ENCODE measurements at regions not wholly inside any gene's neighbourhood (a gene's known extent, or its start where the extent isn't known, plus 50 kb on each side); places are given as distances from the start of the nearest gene placed in this dataset.
A peak's percentile ranks its signal among the peaks of the same experiment; 100 is the strongest.

- DNase-seq (ENCODE audit: low read depth in 3 of 3, low spot score in 2 of 3) = no peak
Observed at GRCh38 chr2:19810148-19810547, 91.6 kb downstream of the TTC32 start.

- no peak for DNase-seq (ENCODE audit: low read depth in 3 of 3, low spot score in 2 of 3)
Observed at GRCh38 chr2:19809206-19809605, 92.6 kb downstream of the TTC32 start.

GRCh38 chr2:19807866-19808265, 93.9 kb downstream of the TTC32 start:
- DNase-seq (ENCODE audit: low read depth in 3 of 3, low spot score in 2 of 3) = no peak

- no peak for DNase-seq (ENCODE audit: low read depth in 3 of 3, low spot score in 2 of 3)
Observed at GRCh38 chr2:19807346-19807745, 94.4 kb downstream of the TTC32 start.

GRCh38 chr2:19806591-19806990, 95.2 kb downstream of the TTC32 start:
- no peak for DNase-seq (ENCODE audit: low read depth in 3 of 3, low spot score in 2 of 3)

DNA sequence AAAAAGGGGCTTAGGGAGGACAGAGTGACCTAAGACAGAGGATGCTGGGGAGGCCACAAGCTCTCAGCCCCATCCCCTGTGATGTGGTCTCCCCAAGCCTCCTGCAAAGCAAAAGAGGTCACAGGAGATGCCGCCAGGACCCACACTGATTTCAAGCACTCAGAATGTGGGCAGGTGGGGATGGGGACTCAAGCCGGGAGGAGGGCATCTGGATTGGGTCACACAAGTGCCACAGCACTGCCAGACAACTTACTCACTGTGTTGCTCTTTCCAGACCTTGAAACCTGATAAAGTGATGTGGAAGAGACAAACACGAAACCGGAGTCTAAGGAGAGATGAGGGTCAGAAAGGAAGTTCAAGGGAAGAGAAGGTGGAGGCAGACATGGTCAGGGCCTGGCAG, 95.7 kb downstream of the TTC32 start:
- no peak for DNase-seq (ENCODE audit: low read depth in 3 of 3, low spot score in 2 of 3)

GRCh38 chr2:19805266-19805665, 96.5 kb downstream of the TTC32 start:
- DNase-seq (ENCODE audit: low read depth in 3 of 3, low spot score in 2 of 3) = no peak

- no peak for DNase-seq (ENCODE audit: low read depth in 3 of 3, low spot score in 2 of 3)
Observed at GRCh38 chr2:19804639-19805260, 97.0 kb downstream of the TTC32 start.

- no peak for DNase-seq (ENCODE audit: low read depth in 3 of 3, low spot score in 2 of 3)
Observed at GRCh38 chr2:19802086-19802841, 99.5 kb downstream of the TTC32 start.

GRCh38 chr2:19801367-19802080, 100.3 kb downstream of the TTC32 start:
- DNase-seq (ENCODE audit: low read depth in 3 of 3, low spot score in 2 of 3) = peak in 1 of 3 donors; percentile 16

GRCh38 chr2:19800796-19801195, 101.0 kb downstream of the TTC32 start:
- DNase-seq (ENCODE audit: low read depth in 3 of 3, low spot score in 2 of 3) = no peak

DNA sequence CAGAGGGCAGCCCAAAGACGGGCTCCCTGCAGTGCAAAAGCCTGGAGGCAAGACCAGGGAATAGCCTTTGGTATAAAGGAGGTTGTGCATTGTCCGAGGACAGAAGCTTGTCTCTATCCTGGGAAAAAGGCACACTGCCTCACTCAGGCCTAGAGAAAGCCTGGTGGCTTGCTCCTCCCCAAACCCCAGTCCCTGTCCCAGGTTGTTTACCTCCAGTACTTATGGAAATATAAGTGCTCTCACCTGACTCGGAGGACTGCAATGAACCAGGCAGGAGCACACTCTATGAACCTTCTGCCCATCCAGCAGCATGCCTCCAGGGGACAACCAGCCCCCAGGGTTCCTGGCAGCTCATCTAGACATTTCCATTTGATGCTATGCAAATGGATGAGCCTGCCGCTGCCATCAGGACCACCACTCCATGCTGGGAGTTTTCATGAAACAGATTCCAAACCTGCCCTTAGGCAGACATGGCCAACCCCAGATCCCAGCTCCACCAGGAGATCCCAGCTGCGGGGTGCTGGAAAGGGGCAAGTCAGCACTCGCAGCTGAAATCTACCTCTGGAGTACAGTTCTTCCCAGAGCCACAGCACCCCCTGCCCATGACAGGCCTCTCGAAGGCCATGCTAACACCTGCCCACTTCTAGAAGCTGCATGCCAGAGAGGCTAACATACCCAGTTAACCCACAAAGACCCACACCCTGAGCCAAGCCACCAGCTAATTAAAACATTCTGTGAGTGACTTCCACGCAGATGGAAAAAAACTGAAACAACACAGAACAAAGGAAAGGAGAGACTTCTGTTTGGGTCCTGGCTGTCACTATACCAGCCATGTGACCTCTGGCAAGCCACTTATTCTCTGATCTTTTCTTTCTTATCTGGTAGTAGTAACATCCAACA, 101.7 kb downstream of the TTC32 start:
- no peak for DNase-seq (ENCODE audit: low read depth in 3 of 3, low spot score in 2 of 3)

DNA sequence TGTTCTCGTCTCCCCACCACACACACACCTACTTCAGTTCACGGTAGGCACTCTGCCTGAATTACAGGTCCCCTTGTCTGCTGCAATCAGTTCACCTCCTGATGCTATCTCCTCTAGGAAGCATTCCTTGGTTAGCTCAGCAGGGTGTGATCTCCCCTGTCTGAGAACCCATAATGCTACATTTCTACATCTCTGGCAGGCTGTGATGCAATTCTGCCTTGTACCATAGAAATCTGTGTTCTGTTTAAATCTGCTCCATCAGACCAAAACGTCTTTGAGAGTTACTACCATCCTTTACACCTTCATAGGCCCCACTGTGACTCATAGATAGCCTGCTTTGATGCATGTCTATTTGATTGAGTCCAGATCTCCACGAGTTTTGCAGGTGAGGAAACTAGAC, 103.9 kb downstream of the TTC32 start:
- no peak for DNase-seq (ENCODE audit: low read depth in 3 of 3, low spot score in 2 of 3)

DNA sequence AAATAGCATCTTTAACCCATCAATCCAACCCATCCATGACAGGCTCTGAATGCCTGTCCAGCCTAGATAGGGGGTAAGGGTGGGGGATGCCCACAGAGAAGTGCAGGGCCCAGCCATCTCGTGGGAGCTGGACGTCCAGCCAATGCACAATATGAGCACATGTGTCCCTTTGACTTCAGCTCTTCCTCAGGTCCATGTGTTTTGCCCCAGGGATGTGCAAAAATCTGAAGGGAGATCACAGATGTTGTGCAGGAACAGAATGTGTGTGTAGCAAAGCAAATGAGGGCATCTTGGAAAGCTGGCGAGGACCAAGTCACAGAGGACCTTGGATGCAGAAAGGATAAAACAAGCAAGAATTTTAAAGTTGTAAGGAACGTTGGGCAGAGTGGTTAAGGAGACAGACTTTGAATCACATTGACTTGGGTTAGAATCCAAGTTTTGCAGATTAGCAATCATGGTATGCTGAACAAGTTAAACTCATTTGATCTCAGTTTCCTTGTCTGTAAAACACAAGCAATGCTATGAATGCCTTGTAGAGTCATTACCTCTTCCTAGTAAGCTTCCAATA, 104.5 kb downstream of the TTC32 start:
- DNase-seq (ENCODE audit: low read depth in 3 of 3, low spot score in 2 of 3) = no peak

GRCh38 chr2:19796035-19796695, 105.6 kb downstream of the TTC32 start:
- no peak for DNase-seq (ENCODE audit: low read depth in 3 of 3, low spot score in 2 of 3)

DNA sequence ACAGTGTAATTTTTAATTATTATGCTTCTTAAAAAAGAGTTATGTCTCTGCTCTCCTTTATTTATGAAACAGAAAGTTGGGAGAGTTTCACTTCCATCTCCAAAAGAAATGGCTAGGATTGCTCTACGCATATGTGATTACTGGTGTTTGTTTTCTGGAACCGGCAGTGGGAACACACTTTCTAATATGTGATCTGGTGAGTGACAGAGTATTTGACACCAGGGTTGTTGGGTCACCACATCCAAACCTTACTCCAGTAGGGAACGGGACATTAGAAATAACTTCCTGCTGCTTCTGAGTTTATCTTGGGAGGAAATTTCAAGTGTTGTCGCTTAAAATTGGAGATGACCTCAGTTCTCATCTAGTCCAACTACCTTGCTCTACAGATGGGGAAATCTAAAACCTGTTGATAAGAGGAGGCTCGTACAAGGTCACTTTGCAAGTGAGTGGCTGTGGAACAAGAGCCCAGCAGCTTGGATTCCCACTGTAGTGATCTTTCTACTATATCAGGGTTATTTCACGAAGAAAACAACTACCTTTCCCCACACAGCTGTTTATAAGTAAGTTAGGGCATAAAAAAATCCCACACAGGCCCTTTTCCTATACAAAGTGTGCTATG, 108.5 kb downstream of the TTC32 start:
- no peak for DNase-seq (ENCODE audit: low read depth in 3 of 3, low spot score in 2 of 3)

DNA sequence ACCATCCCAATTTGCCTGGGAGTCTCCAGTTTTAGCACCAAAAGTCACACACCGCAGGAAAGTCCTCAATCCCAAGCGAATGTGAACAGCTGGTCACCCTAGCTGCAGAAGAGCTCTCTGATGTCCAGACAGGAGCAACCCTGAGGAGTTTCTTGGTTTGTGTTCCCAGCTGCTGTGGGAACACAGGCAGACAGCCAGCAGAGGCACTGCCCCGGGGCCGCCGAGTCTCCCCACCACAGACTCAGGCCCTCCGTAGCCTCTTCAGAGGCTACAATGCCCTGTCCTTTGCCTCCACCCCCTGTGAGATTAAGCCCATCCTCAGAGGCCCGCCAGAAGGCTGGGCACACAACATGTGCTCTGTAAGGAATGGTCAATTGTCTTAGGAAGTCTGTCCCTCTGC, 111.5 kb downstream of the TTC32 start:
- no peak for DNase-seq (ENCODE audit: low read depth in 3 of 3, low spot score in 2 of 3)

DNA sequence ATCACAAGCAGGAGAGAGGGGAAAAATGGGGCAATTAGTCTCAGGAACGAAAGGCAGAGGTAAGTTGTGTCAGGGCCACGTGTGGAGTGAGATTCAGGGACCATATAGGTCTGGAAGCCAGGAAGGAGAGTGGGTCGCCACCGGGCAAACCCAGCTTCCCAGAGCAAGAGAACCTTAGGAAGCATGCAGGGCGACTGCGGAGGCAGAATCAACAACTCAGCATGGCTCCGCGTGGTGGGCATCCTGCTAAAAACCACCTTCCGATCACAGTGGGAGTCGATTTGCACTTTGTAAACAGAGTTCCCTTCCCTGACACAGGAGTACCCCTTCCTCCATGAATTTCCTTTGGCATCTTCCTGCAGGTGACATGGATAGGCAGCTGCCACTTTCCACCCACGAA, 114.6 kb downstream of the TTC32 start:
- no peak for DNase-seq (ENCODE audit: low read depth in 3 of 3, low spot score in 2 of 3)

DNA sequence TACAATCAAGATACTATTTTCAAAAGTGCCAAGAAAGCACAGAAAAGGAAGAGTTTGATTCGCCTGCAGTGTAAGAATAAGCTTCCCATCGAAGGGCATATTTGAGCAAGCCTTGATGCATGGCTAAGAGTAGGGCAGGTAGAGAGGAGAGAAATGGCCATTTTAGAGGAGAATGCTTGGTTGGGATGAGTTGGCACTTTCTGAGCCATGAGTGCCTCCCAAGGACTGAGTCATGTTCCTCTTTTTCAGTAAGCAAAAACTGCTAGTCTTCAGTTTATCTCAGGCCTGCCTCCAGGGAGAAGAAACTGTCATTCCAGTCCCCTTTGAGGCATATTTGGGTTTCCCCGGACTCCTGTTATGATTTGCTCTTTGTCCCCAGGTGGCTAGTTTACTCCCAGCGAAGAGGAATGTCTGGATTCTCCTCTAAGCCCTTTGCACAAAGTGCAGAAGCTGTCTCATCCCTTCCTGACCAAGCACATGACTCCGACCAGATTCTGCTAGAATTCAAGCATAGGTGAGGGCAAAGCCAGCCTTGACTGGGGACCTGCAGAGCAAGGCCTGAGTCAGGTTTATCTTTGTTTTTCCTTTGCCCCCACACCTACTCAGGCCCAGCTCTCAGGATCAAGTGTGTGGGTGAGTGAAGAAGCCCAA, 115.2 kb downstream of the TTC32 start:
- DNase-seq (ENCODE audit: low read depth in 3 of 3, low spot score in 2 of 3) = no peak

All from right renal cortex interstitium (tissue), 3 donors.